ENCODE measurements at regions not wholly inside any gene's neighbourhood (a gene's known extent, or its start where the extent isn't known, plus 50 kb on each side); places are given as distances from the start of the nearest gene placed in this dataset.
"Not testable (repeated sequence)": the region's sequence is repeated elsewhere in the genome, so short reads cannot be mapped to it uniquely, and the experiment has no call there.

- DNase-seq = no peak
Measured at GRCh38 chr5:159547466-159548195, 217.3 kb upstream of the IL12B start.

GRCh38 chr5:159548517-159548916 lies 218.2 kb upstream of the IL12B start:
- no peak for DNase-seq

GRCh38 chr5:159549046-159549445 lies 218.8 kb upstream of the IL12B start:
- no peak for DNase-seq

- DNase-seq = no peak
Measured at GRCh38 chr5:159550951-159551350, 220.7 kb upstream of the IL12B start.

GRCh38 chr5:159552751-159553150 lies 222.5 kb upstream of the IL12B start:
- DNase-seq = no peak

GRCh38 chr5:159553792-159554191 lies 223.5 kb upstream of the IL12B start:
- DNase-seq = no peak

- no peak for DNase-seq
Measured at GRCh38 chr5:159555084-159555483, 224.8 kb upstream of the IL12B start.

GRCh38 chr5:159559337-159559736 lies 229.1 kb upstream of the IL12B start:
- no peak for DNase-seq

GRCh38 chr5:159560088-159560487 lies 229.8 kb upstream of the IL12B start:
- no peak for DNase-seq

GRCh38 chr5:159564031-159564430 lies 233.7 kb upstream of the IL12B start:
- no peak for DNase-seq

GRCh38 chr5:159566832-159567231 lies 236.5 kb upstream of the IL12B start:
- DNase-seq = no peak

GRCh38 chr5:159567461-159567860 lies 237.2 kb upstream of the IL12B start:
- no peak for DNase-seq

GRCh38 chr5:159571501-159572244 lies 241.4 kb upstream of the IL12B start:
- no peak for DNase-seq

GRCh38 chr5:159576902-159577301 lies 246.6 kb upstream of the IL12B start:
- no peak for DNase-seq

- DNase-seq = no peak
Measured at GRCh38 chr5:159581502-159582249, 251.4 kb upstream of the IL12B start.

GRCh38 chr5:159582756-159583541 lies 252.7 kb upstream of the IL12B start:
- DNase-seq = no peak

- no peak for DNase-seq
Measured at GRCh38 chr5:159586921-159587320, 256.6 kb upstream of the IL12B start.

- no peak for DNase-seq
Measured at GRCh38 chr5:159588941-159589340, 258.7 kb upstream of the IL12B start.

- DNase-seq = no peak
Measured at GRCh38 chr5:159593518-159594073, 263.3 kb upstream of the IL12B start.

GRCh38 chr5:159595561-159595960 lies 265.3 kb upstream of the IL12B start:
- not testable (repeated sequence) for DNase-seq

GRCh38 chr5:159601216-159601615 lies 270.9 kb upstream of the IL12B start:
- DNase-seq = no peak

GRCh38 chr5:159602434-159602833 lies 272.1 kb upstream of the IL12B start:
- no peak for DNase-seq

GRCh38 chr5:159605585-159605984 lies 275.3 kb upstream of the IL12B start:
- no peak for DNase-seq
